OCI-LY3 (cell line): ENCODE measurements at regions not wholly inside any gene's neighbourhood (a gene's known extent, or its start where the extent isn't known, plus 50 kb on each side); places are given as distances from the start of the nearest gene placed in this dataset.

ENCODE experiments used
- H2AFZ ChIP-seq: fragments of 200-600, 300-600 bp; shearing (Covaris generic); 2 replicates; pipeline ENCODE4 v1.6.0; 2014; ENCODE audit warnings: antibody characterized with exemption, low read depth, low read length
- H3K27ac ChIP-seq: fragments of 200-600, 300-600 bp; sonication (generic); 2 replicates; pipeline ENCODE4 v1.5.1; 2014; ENCODE audit warnings: mild to moderate bottlenecking, low read length, moderate library complexity, mixed read lengths
- H3K27me3 ChIP-seq: fragments of 200-600, 300-600 bp; sonication (generic); 2 replicates; pipeline ENCODE4 v1.6.1; 2014; ENCODE audit warnings: low read depth, low read length, mixed read lengths
- H3K36me3 ChIP-seq: fragments of 200-600, 300-600 bp; sonication (generic); replicated peaks from 2 replicates; pipeline ENCODE3; 2014; ENCODE audit warnings: low read depth, low read length, mixed read lengths
- H3K4me1 ChIP-seq: fragments of 300-600, 200-600 bp; sonication (generic); 2 replicates; pipeline ENCODE4 v1.6.1; 2014; ENCODE audit warnings: low read length, mixed read lengths
- H3K4me2 ChIP-seq: fragments of 200-600, 300-600 bp; sonication (generic); 2 replicates; pipeline ENCODE4 v1.6.1; 2014; ENCODE audit warnings: low read length, mixed read lengths
- H3K4me3 ChIP-seq: fragments of 300-600, 200-600 bp; sonication (generic); 2 replicates; pipeline ENCODE4 v1.5.1; 2014; ENCODE audit warnings: antibody characterized with exemption, mild to moderate bottlenecking, low read length, moderate library complexity
- H3K79me2 ChIP-seq: fragments of 300-600, 200-600 bp; shearing (Covaris generic); 2 replicates; pipeline ENCODE4 v1.6.1; 2014; ENCODE audit warnings: mild to moderate bottlenecking, low read length, mixed read lengths
- H3K9ac ChIP-seq: fragments of 300-600, 200-600 bp; shearing (Covaris generic); 2 replicates; pipeline ENCODE4 v1.6.0; 2014; ENCODE audit warnings: mild to moderate bottlenecking, low read length, moderate library complexity
- H3K9me3 ChIP-seq: fragments of 200-600, 300-600 bp; shearing (Covaris generic); 2 replicates; pipeline ENCODE4 v1.6.1; 2014; ENCODE audit warnings: low read length, mixed read lengths; ENCODE audit not compliant: insufficient read depth
- H4K20me1 ChIP-seq: fragments of 200-600, 300-600 bp; sonication (generic); 2 replicates; pipeline ENCODE4 v1.6.1; 2016; ENCODE audit warnings: low read length, mixed read lengths; ENCODE audit not compliant: insufficient read depth
- EZH2phosphoT487 ChIP-seq: fragments of 200-600 bp; shearing (Covaris generic); IDR thresholded peaks from 2 replicates; pipeline ENCODE4 v1.6.1; 2018; ENCODE audit warnings: antibody characterized with exemption, mixed run types, low read depth
- TF ChIP-seq, protein P1 (sequence below): fragments of 200-600, 300-600 bp; sonication (generic); IDR thresholded peaks from 2 replicates; pipeline ENCODE4 v1.5.1; 2014; ENCODE audit warnings: antibody characterized with exemption, low read length, low read depth

DNA sequence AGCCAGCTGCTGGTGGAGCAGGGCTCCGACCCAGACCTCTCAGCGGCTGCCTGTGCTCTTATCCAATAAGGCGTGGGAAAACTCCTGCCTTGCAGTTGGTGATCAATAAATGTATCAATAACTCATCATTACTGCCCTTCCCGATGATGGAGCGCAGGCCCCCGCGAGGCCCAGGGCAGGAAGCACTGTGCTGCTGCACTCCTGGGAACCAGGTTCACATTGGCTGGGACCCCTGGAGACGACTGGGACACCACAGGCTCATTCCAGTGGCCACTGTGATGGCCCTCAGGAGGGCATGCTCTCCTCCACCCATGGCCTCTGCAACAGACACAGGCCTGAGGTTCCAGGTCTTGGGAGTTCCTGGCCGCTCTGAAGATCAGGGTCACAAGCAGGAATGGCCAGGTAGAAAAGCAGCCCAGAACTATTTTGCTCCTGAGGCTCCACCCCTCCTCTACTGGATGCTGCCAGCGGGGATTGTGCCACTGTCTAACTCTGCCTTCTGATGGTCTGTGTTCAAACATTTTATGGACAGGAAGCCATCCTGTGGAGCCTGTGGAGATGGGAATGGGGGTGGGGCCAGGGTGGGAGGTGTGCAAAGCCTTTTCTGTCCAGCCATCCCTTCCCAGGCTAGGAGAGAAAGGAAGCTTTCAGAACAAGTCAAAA lies 287.4 kb upstream of the ZMIZ1 start:
- TF ChIP-seq, protein P1, sequence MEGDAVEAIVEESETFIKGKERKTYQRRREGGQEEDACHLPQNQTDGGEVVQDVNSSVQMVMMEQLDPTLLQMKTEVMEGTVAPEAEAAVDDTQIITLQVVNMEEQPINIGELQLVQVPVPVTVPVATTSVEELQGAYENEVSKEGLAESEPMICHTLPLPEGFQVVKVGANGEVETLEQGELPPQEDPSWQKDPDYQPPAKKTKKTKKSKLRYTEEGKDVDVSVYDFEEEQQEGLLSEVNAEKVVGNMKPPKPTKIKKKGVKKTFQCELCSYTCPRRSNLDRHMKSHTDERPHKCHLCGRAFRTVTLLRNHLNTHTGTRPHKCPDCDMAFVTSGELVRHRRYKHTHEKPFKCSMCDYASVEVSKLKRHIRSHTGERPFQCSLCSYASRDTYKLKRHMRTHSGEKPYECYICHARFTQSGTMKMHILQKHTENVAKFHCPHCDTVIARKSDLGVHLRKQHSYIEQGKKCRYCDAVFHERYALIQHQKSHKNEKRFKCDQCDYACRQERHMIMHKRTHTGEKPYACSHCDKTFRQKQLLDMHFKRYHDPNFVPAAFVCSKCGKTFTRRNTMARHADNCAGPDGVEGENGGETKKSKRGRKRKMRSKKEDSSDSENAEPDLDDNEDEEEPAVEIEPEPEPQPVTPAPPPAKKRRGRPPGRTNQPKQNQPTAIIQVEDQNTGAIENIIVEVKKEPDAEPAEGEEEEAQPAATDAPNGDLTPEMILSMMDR = no peak
- no peak for TF ChIP-seq EZH2phosphoT487
- H3K27me3 ChIP-seq = no peaks in the 10 kb centered on the region
- H3K36me3 ChIP-seq = no peaks in the 10 kb centered on the region
- H2AFZ ChIP-seq = no peak overlapping the region
- H3K4me3 ChIP-seq = no peak overlapping the region
- H3K27ac ChIP-seq = no peak overlapping the region
- no peaks in the 10 kb centered on the region for H3K4me1 ChIP-seq
- H3K9me3 ChIP-seq = no peaks in the 10 kb centered on the region
- H3K4me2 ChIP-seq = no peak overlapping the region
- H4K20me1 ChIP-seq = no peaks in the 10 kb centered on the region
- H3K79me2 ChIP-seq = no peaks in the 10 kb centered on the region
- no peak overlapping the region for H3K9ac ChIP-seq

DNA sequence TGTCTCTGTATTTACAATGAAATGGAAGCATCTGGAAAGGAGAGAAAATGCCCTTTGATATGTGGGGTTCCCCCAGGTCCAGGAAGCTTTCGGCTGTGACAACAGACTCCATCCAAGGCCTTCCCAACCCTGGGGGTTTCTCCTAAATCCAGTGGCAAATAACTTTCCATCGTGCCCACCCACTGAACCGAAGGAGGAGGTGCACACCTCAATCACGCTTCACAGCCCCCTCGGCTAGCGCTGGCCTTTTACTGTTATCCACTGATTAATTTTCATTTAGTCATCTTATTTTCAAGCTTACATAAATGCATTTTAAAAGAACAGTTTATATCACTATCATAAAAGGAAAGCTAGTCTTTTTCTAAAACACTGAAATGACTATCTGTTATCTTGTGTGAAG lies 286.8 kb upstream of the ZMIZ1 start:
- Histone ChIP-seq H3K9me3 (no peaks in the 10 kb centered on the region), H4K20me1 (no peaks in the 10 kb centered on the region), H3K27me3 (no peaks in the 10 kb centered on the region), H3K27ac (no peak overlapping the region), H3K4me1 (no peaks in the 10 kb centered on the region), H3K79me2 (no peaks in the 10 kb centered on the region), H3K4me2 (no peak overlapping the region), H3K36me3 (no peaks in the 10 kb centered on the region), H2AFZ (no peak overlapping the region), H3K9ac (no peak overlapping the region), H3K4me3 (no peak overlapping the region)
- TF ChIP-seq EZH2phosphoT487 = no peak

DNA sequence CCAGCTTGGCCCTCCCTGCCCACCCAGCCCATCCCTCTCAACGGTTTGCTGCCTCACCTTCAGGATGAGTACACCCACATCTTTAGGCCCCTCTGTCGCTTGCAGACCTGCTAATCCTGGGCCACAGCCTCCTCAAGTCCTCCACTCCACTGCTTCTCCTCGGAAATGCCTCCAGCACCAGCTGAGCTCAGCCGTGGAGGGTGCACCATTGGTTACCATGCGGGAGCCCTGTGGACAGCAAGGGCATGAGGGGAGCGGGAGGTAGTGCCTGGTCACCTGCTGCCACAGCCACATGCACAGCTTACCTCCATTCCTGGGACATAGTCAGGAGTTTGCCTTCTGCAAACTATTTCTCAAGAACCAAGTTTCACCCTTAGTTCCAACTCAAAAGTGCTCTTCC lies 286.3 kb upstream of the ZMIZ1 start:
- H3K9ac ChIP-seq = no peak overlapping the region
- H4K20me1 ChIP-seq = no peaks in the 10 kb centered on the region
- TF ChIP-seq, protein P1 = no peak
- no peak for TF ChIP-seq EZH2phosphoT487
- no peaks in the 10 kb centered on the region for H3K36me3 ChIP-seq
- no peaks in the 10 kb centered on the region for H3K9me3 ChIP-seq
- H3K27ac ChIP-seq = no peak overlapping the region
- no peaks in the 10 kb centered on the region for H3K4me1 ChIP-seq
- no peaks in the 10 kb centered on the region for H3K79me2 ChIP-seq
- H3K4me2 ChIP-seq = no peak overlapping the region
- no peak overlapping the region for H2AFZ ChIP-seq
- no peaks in the 10 kb centered on the region for H3K27me3 ChIP-seq
- no peak overlapping the region for H3K4me3 ChIP-seq

DNA sequence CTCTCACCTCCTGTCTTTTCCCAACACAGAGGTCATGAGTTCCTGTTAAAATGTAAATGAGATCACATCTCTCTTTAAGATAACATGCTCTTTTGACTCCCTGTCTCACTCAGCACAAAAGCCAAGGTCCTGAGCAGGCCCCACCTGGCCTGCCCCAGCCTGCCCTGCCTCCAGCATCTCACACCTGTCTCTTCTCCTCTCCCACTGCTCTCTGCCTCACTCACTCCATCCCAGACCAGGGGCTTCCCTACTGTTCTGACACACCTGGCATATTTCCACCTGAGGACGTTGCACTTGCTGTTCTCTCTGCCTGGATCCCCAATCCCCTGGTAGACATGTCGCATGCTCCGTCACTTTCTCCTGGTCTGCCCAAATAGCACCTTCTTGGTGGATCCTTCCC lies 285.0 kb upstream of the ZMIZ1 start:
- H3K9ac ChIP-seq = no peak overlapping the region
- H3K27ac ChIP-seq = no peak overlapping the region
- H4K20me1 ChIP-seq = no peaks in the 10 kb centered on the region
- no peak for TF ChIP-seq EZH2phosphoT487
- TF ChIP-seq, protein P1 = no peak
- H3K79me2 ChIP-seq = no peaks in the 10 kb centered on the region
- no peaks in the 10 kb centered on the region; the same call in 1 of the 2 replicates for H3K27me3 ChIP-seq
- H3K4me3 ChIP-seq = no peak overlapping the region
- H3K4me2 ChIP-seq = no peak overlapping the region
- no peaks in the 10 kb centered on the region for H3K4me1 ChIP-seq
- no peaks in the 10 kb centered on the region for H3K36me3 ChIP-seq
- no peaks in the 10 kb centered on the region for H3K9me3 ChIP-seq
- no peak overlapping the region for H2AFZ ChIP-seq
